ENCODE measurements at regions not wholly inside any gene's neighbourhood (a gene's known extent, or its start where the extent isn't known, plus 50 kb on each side); places are given as distances from the start of the nearest gene placed in this dataset.
A peak's percentile ranks its signal among the peaks of the same experiment; 100 is the strongest.

DNA sequence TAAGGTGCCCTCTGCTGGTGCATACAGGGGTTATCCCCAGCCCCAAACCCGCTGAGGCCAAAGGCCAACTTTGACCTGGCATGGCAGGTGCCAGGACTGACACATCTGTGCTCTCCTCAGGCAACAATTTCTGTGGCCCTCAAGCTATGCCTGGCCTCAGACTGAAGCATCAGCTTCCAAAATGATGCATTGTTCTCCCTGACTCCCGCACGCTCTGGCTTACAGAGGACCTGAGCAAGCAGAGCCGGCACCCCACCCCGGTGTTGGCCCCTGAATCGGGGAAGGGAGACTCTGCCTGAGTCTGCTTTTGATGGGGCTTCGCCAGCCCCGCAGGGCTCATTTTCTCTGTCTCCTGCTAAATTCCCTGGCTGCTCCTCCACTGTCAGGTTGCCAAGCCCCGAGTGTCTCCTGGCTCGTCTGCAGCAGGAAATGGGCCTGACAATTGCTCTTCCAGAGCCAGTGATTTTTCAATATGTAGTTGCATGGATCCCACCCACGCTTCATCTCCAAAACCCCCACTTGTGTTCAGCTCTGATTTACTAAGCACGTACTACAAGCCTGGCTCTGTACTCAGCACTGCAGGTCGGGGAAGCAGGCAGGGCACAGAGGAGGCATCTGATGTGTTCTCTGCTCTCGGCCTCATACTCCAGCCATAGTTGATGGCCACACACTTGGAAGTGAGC is 126.1 kb downstream of the SLC38A6 start:
- Mint-ChIP-seq H3K4me1 (peaks cover 48% of the 10 kb centered on the region), H3K4me3 (no peak overlapping the region), H3K27me3 (ENCODE audit: insufficient read depth, low read depth, poor library complexity) (peaks cover 15% of the 10 kb centered on the region), H3K36me3 (ENCODE audit: low read depth) (peaks cover 15% of the 10 kb centered on the region), H3K9me3 (peaks cover 15% of the 10 kb centered on the region; the same call in 2 of the 3 replicates), H3K27ac (no peak overlapping the region)
- Histone ChIP-seq H4K20me1 (replicated peaks; ENCODE audit: insufficient read depth) (no peaks in the 10 kb centered on the region), H3K36me3 (ENCODE audit: insufficient read depth) (no peaks in the 10 kb centered on the region), H3F3A (replicated peaks; ENCODE audit: low read depth) (no peaks in the 10 kb centered on the region), H3K27ac (ENCODE audit: low read depth) (no peak overlapping the region), H2AFZ (peak overlapping the region; percentile 32; the same call in 1 of the 2 replicates), H3K79me2 (replicated peaks; ENCODE audit: insufficient read depth) (no peaks in the 10 kb centered on the region), H3K4me2 (no peak overlapping the region), H3K4me3 (no peak overlapping the region), H3K27me3 (ENCODE audit: insufficient read depth) (no peaks in the 10 kb centered on the region), H3K4me1 (ENCODE audit: insufficient read depth) (peaks cover 26% of the 10 kb centered on the region), H3K9me2 (ENCODE audit: insufficient read depth) (peaks cover 8% of the 10 kb centered on the region; the same call in 1 of the 2 replicates)
- ATAC-seq (peak; percentile 63), DNase-seq (ENCODE audit: low spot score) (peak; percentile 44)
- no peak for TF ChIP-seq POLR2AphosphoS5 (IDR thresholded peaks at IDR 0.05; ENCODE audit: low read depth)
- no peak for TF ChIP-seq EZH2 (IDR thresholded peaks at IDR 0.05; ENCODE audit: low read depth, unreplicated experiment)
- TF ChIP-seq, protein P1, sequence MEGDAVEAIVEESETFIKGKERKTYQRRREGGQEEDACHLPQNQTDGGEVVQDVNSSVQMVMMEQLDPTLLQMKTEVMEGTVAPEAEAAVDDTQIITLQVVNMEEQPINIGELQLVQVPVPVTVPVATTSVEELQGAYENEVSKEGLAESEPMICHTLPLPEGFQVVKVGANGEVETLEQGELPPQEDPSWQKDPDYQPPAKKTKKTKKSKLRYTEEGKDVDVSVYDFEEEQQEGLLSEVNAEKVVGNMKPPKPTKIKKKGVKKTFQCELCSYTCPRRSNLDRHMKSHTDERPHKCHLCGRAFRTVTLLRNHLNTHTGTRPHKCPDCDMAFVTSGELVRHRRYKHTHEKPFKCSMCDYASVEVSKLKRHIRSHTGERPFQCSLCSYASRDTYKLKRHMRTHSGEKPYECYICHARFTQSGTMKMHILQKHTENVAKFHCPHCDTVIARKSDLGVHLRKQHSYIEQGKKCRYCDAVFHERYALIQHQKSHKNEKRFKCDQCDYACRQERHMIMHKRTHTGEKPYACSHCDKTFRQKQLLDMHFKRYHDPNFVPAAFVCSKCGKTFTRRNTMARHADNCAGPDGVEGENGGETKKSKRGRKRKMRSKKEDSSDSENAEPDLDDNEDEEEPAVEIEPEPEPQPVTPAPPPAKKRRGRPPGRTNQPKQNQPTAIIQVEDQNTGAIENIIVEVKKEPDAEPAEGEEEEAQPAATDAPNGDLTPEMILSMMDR (conservative IDR thresholded peaks at IDR 0.05; ENCODE audit: low read depth in 2 of 2) = peak in 1 of 2 experiments; percentile 59; a peak in 2 of 4 replicates

DNA sequence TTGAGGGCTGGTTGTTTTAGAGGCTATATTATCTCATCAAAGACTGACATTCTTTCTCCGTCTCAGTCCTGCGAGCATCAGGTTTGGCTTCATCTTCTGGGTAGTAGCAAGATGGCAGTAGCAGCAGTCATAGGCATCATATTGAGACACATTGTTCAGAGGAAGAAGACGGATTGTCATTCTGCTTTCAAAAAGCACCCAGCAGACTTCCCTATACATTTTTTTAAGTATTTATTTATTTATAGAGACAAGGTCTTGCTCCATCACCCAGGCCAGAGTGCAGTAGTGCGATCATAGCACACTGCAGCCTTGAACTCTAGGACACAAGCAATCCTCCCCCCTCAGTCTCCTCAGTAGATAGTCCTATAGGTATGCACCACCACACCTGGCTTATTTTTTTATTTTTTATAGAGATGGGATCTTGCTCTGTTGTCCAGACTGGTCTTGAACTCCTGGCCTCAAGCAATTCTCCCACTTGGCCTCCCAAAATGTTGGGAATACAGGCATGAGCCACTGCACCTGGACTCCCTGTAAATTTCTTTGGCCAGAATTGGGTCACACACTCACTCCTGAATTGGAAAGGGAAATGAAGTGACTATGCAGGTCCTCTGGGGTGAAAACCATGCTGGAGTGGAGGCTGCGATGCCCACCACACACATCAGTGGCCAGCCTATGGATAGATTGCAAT is 125.4 kb downstream of the SLC38A6 start:
- DNase-seq (ENCODE audit: low spot score) (no peak), ATAC-seq (no peak)
- no peak overlapping the region for H3K4me3 ChIP-seq
- H3K27me3 Mint-ChIP-seq (ENCODE audit: insufficient read depth, low read depth, poor library complexity) = peaks cover 15% of the 10 kb centered on the region
- no peak overlapping the region for H2AFZ ChIP-seq
- H3K36me3 ChIP-seq (ENCODE audit: insufficient read depth) = no peaks in the 10 kb centered on the region
- no peaks in the 10 kb centered on the region for H3F3A ChIP-seq (replicated peaks; ENCODE audit: low read depth)
- H3K4me3 Mint-ChIP-seq = no peak overlapping the region
- no peaks in the 10 kb centered on the region for H4K20me1 ChIP-seq (replicated peaks; ENCODE audit: insufficient read depth)
- H3K36me3 Mint-ChIP-seq (ENCODE audit: low read depth) = peaks cover 14% of the 10 kb centered on the region
- TF ChIP-seq, protein P1 (conservative IDR thresholded peaks at IDR 0.05; ENCODE audit: low read depth in 2 of 2) = peak in 1 of 2 experiments; percentile 48; a peak in 2 of 4 replicates
- no peak for TF ChIP-seq EZH2phosphoT487 (IDR thresholded peaks at IDR 0.05; ENCODE audit: unreplicated experiment)
- TF ChIP-seq, protein P2, sequence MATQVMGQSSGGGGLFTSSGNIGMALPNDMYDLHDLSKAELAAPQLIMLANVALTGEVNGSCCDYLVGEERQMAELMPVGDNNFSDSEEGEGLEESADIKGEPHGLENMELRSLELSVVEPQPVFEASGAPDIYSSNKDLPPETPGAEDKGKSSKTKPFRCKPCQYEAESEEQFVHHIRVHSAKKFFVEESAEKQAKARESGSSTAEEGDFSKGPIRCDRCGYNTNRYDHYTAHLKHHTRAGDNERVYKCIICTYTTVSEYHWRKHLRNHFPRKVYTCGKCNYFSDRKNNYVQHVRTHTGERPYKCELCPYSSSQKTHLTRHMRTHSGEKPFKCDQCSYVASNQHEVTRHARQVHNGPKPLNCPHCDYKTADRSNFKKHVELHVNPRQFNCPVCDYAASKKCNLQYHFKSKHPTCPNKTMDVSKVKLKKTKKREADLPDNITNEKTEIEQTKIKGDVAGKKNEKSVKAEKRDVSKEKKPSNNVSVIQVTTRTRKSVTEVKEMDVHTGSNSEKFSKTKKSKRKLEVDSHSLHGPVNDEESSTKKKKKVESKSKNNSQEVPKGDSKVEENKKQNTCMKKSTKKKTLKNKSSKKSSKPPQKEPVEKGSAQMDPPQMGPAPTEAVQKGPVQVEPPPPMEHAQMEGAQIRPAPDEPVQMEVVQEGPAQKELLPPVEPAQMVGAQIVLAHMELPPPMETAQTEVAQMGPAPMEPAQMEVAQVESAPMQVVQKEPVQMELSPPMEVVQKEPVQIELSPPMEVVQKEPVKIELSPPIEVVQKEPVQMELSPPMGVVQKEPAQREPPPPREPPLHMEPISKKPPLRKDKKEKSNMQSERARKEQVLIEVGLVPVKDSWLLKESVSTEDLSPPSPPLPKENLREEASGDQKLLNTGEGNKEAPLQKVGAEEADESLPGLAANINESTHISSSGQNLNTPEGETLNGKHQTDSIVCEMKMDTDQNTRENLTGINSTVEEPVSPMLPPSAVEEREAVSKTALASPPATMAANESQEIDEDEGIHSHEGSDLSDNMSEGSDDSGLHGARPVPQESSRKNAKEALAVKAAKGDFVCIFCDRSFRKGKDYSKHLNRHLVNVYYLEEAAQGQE (IDR thresholded peaks at IDR 0.05; ENCODE audit: unreplicated experiment) = no peak
- no peaks in the 10 kb centered on the region for H3K79me2 ChIP-seq (replicated peaks; ENCODE audit: insufficient read depth)
- H3K9me2 ChIP-seq (ENCODE audit: insufficient read depth) = peaks cover 8% of the 10 kb centered on the region; the same call in 1 of the 2 replicates
- H3K9me3 Mint-ChIP-seq = peaks cover 11% of the 10 kb centered on the region; the same call in 2 of the 3 replicates
- H3K27ac ChIP-seq (ENCODE audit: low read depth) = no peak overlapping the region
- no peaks in the 10 kb centered on the region for H3K27me3 ChIP-seq (ENCODE audit: insufficient read depth)
- H3K4me1 ChIP-seq (ENCODE audit: insufficient read depth) = peaks cover 31% of the 10 kb centered on the region
- H3K4me2 ChIP-seq = no peak overlapping the region
- no peak overlapping the region for H3K27ac Mint-ChIP-seq
- H3K4me1 Mint-ChIP-seq = peaks cover 53% of the 10 kb centered on the region

Measured in GM23338 (cell line).